ENCODE measurements at regions not wholly inside any gene's neighbourhood (a gene's known extent, or its start where the extent isn't known, plus 50 kb on each side); places are given as distances from the start of the nearest gene placed in this dataset.

GRCh38 chr13:50202485-50202884 lies 187.2 kb downstream of the KCNRG start:
- intact Hi-C loops (cut with DNase I) = no loop called here
- 79 to 80% (median 79%) methylated on average over 4 of the region's 4 CpGs for WGBS, 3 donors
- no peaks in the 10 kb centered on the region for H3K27me3 ChIP-seq
- no peak for DNase-seq
- no peak overlapping the region for H3K4me3 ChIP-seq
- no peaks in the 10 kb centered on the region for H3K36me3 ChIP-seq
- no peaks in the 10 kb centered on the region for H3K9me3 ChIP-seq
- no peaks in the 10 kb centered on the region for H3K4me1 ChIP-seq (ENCODE audit: insufficient read depth)
- H3K27ac ChIP-seq = no peak overlapping the region
- TF ChIP-seq POLR2A (IDR thresholded peaks at IDR 0.05) = no peak
- no peak for TF ChIP-seq EP300 (IDR thresholded peaks at IDR 0.05)
- TF ChIP-seq, protein P1, sequence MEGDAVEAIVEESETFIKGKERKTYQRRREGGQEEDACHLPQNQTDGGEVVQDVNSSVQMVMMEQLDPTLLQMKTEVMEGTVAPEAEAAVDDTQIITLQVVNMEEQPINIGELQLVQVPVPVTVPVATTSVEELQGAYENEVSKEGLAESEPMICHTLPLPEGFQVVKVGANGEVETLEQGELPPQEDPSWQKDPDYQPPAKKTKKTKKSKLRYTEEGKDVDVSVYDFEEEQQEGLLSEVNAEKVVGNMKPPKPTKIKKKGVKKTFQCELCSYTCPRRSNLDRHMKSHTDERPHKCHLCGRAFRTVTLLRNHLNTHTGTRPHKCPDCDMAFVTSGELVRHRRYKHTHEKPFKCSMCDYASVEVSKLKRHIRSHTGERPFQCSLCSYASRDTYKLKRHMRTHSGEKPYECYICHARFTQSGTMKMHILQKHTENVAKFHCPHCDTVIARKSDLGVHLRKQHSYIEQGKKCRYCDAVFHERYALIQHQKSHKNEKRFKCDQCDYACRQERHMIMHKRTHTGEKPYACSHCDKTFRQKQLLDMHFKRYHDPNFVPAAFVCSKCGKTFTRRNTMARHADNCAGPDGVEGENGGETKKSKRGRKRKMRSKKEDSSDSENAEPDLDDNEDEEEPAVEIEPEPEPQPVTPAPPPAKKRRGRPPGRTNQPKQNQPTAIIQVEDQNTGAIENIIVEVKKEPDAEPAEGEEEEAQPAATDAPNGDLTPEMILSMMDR (IDR thresholded peaks at IDR 0.05) = no peak

DNA sequence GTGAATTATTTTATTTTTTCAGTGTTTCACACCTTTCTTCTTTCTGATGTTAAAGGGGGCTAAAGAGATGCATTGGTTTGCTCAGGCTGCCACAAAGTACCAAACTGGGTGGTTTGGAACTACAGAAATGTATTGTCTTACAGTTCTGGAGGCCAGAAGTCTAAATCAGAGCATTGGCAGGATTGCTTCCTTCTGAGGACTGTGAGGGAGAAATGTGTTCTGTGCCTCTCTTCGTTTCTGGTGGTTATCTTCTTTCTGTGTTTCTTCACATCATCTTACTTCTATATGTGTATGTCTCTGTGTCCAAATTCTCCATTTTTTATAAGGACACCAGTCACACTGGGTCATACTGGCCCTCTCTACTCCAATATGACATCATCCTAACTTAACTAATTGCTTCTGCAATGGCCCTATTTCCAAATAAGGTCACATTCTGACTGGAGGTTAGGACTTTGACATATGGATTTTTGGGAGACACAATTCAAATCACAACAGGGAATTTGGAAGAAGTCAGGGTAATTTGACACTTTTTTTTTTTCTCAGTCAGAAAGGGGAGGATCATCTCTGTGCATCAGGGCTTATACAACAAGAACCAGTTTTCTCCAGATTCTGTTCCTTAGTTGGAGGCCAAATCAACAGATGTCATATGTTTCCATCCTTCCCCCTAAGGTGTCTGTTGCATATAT lies 188.2 kb downstream of the KCNRG start:
- WGBS, 3 donors = 70 to 88% (median 80%) methylated on average over 1 of the region's 1 CpG
- H3K9me3 ChIP-seq = no peaks in the 10 kb centered on the region
- no peaks in the 10 kb centered on the region for H3K4me1 ChIP-seq (ENCODE audit: insufficient read depth)
- DNase-seq = no peak
- H3K27me3 ChIP-seq = no peaks in the 10 kb centered on the region
- intact Hi-C loops (cut with DNase I) = no loop called here
- TF ChIP-seq EP300 (IDR thresholded peaks at IDR 0.05) (no peak), POLR2A (IDR thresholded peaks at IDR 0.05) (no peak)
- TF ChIP-seq, protein P1 (IDR thresholded peaks at IDR 0.05) = no peak
- no peak overlapping the region for H3K4me3 ChIP-seq
- no peak overlapping the region for H3K27ac ChIP-seq
- H3K36me3 ChIP-seq = no peaks in the 10 kb centered on the region

DNA sequence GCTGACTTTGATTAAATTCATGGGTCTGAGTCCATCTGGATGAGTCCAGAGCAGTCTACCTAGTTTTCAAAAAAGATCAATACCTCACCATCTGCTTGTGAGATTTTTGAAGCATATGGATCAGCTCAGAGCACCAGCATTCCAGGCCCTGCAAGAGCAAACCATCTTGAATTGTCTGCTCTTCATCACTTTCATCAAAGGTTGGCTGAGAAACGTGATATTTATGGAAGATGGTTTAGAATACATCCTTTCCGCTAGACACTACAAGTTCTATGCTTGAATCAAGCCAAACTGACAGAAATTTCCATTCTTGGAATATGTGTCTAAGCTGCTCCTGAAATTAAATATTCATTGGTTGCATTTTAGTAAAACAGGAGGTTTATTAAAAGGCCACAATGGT lies 190.3 kb downstream of the KCNRG start:
- no peak overlapping the region for H3K4me3 ChIP-seq
- H3K36me3 ChIP-seq = no peaks in the 10 kb centered on the region
- H3K27ac ChIP-seq = no peak overlapping the region
- intact Hi-C loops (cut with DNase I) = no loop called here
- no peak for DNase-seq
- 78 to 89% (median 84%) methylated on average over 2 of the region's 2 CpGs for WGBS, 3 donors
- TF ChIP-seq, protein P1 (IDR thresholded peaks at IDR 0.05) = no peak
- no peak for TF ChIP-seq POLR2A (IDR thresholded peaks at IDR 0.05)
- TF ChIP-seq EP300 (IDR thresholded peaks at IDR 0.05) = no peak
- H3K27me3 ChIP-seq = no peaks in the 10 kb centered on the region
- H3K9me3 ChIP-seq = no peaks in the 10 kb centered on the region
- no peaks in the 10 kb centered on the region for H3K4me1 ChIP-seq (ENCODE audit: insufficient read depth)

GRCh38 chr13:50208826-50209335 lies 193.6 kb downstream of the KCNRG start:
- WGBS, 3 donors = 12 to 14% (median 13%) methylated on average over 9 of the region's 9 CpGs
- Histone ChIP-seq H3K36me3 (no peaks in the 10 kb centered on the region), H3K4me3 (no peak overlapping the region), H3K4me1 (ENCODE audit: insufficient read depth) (no peaks in the 10 kb centered on the region), H3K27ac (no peak overlapping the region), H3K27me3 (no peaks in the 10 kb centered on the region), H3K9me3 (no peaks in the 10 kb centered on the region)
- TF ChIP-seq EP300 (IDR thresholded peaks at IDR 0.05) (no peak), POLR2A (IDR thresholded peaks at IDR 0.05) (no peak)
- TF ChIP-seq, protein P1 (IDR thresholded peaks at IDR 0.05) = no peak
- intact Hi-C loops (cut with DNase I) = no loop called here
- peak in 1 of 5 donors; percentile 9 for DNase-seq

Measured in ovary (tissue), 7 donors.